Cardiac muscle cell (in vitro differentiated cells and primary cell): ENCODE measurements at regions not wholly inside any gene's neighbourhood (a gene's known extent, or its start where the extent isn't known, plus 50 kb on each side); places are given as distances from the start of the nearest gene placed in this dataset.

Source experiments
- DNase-seq, 2 donors: peaks; one replicate each; pipeline versions ENCODE4 v3.0.0 to v3.0.0-alpha.2; 2010 to 2017; ENCODE audit warnings: low read depth in 1 of 2, low spot score in 1 of 2
- H3K27ac ChIP-seq: fragments of 200-600 bp; sonication (generic); 2 replicates; pipeline ENCODE4 v1.5.1; 2016
- H3K27me3 ChIP-seq: fragments of 200-600 bp; sonication (generic); 2 replicates; pipeline ENCODE4 v1.6.0; 2016; ENCODE audit warnings: control low read depth
- H3K36me3 ChIP-seq: fragments of 200-600 bp; sonication (generic); 2 replicates; pipeline ENCODE4 v1.5.1; 2016; ENCODE audit warnings: control low read depth
- H3K4me1 ChIP-seq: fragments of 200-600 bp; sonication (generic); 2 replicates; pipeline ENCODE4 v1.8.1; 2017; ENCODE audit warnings: low read depth, mild to moderate bottlenecking, mixed run types
- H3K4me3 ChIP-seq: fragments of 200-600 bp; sonication (generic); 2 replicates; pipeline ENCODE4 v1.5.1; 2016; ENCODE audit warnings: mild to moderate bottlenecking
- H3K9me3 ChIP-seq: fragments of 200-600 bp; sonication (generic); 2 replicates; pipeline ENCODE4 v1.5.1; 2017; ENCODE audit warnings: low read depth, mild to moderate bottlenecking, control low read depth
- CTCF ChIP-seq: IDR thresholded peaks from 2 replicates; pipeline ENCODE4 v1.5.1; 2012; ENCODE audit warnings: low read depth, mild to moderate bottlenecking, low read length

GRCh38 chr16:65838001-65838400 is 528.5 kb upstream of the CDH5 start:
- H3K27me3 ChIP-seq: no peaks in the 10 kb centered on the region
- H3K36me3 ChIP-seq: no peaks in the 10 kb centered on the region
- no peak for TF ChIP-seq CTCF
- no peak for DNase-seq
- H3K9me3 ChIP-seq: no peaks in the 10 kb centered on the region
- H3K4me3 ChIP-seq: no peak overlapping the region
- no peak overlapping the region for H3K27ac ChIP-seq
- no peaks in the 10 kb centered on the region for H3K4me1 ChIP-seq

GRCh38 chr16:65837464-65837863 is 529.0 kb upstream of the CDH5 start:
- no peak for TF ChIP-seq CTCF
- Histone ChIP-seq H3K36me3 (no peaks in the 10 kb centered on the region), H3K27me3 (no peaks in the 10 kb centered on the region), H3K4me3 (no peak overlapping the region), H3K4me1 (peaks cover under 1% of the 10 kb centered on the region), H3K27ac (no peak overlapping the region), H3K9me3 (no peaks in the 10 kb centered on the region)
- DNase-seq: no peak

- no peaks in the 10 kb centered on the region for H3K9me3 ChIP-seq
- H3K4me1 ChIP-seq: peaks cover 2% of the 10 kb centered on the region
- H3K4me3 ChIP-seq: no peak overlapping the region
- no peaks in the 10 kb centered on the region for H3K27me3 ChIP-seq
- DNase-seq: no peak
- H3K27ac ChIP-seq: no peak overlapping the region
- H3K36me3 ChIP-seq: no peaks in the 10 kb centered on the region
- no peak for TF ChIP-seq CTCF
These were observed 531.8 kb upstream of the CDH5 start for GRCh38 chr16:65834688-65835087.

GRCh38 chr16:65833171-65833871 is 533.2 kb upstream of the CDH5 start:
- no peak overlapping the region for H3K27ac ChIP-seq
- no peak overlapping the region for H3K4me3 ChIP-seq
- no peaks in the 10 kb centered on the region for H3K36me3 ChIP-seq
- no peaks in the 10 kb centered on the region for H3K27me3 ChIP-seq
- H3K9me3 ChIP-seq: no peaks in the 10 kb centered on the region
- TF ChIP-seq CTCF: no peak
- H3K4me1 ChIP-seq: peaks cover 2% of the 10 kb centered on the region
- peak in 1 of 2 donors; percentile 83 for DNase-seq

GRCh38 chr16:65832679-65833078 is 533.8 kb upstream of the CDH5 start:
- DNase-seq: no peak
- Histone ChIP-seq H3K9me3 (no peaks in the 10 kb centered on the region), H3K4me1 (peaks cover 2% of the 10 kb centered on the region), H3K27me3 (no peaks in the 10 kb centered on the region), H3K36me3 (no peaks in the 10 kb centered on the region), H3K4me3 (no peak overlapping the region), H3K27ac (no peak overlapping the region)
- TF ChIP-seq CTCF: no peak
